WERI-Rb-1 (cell line): ENCODE measurements at regions not wholly inside any gene's neighbourhood (a gene's known extent, or its start where the extent isn't known, plus 50 kb on each side); places are given as distances from the start of the nearest gene placed in this dataset.
A peak's percentile ranks its signal among the peaks of the same experiment; 100 is the strongest.

Experiments
- DNase-seq: peaks from one replicate; pipeline ENCODE4 v3.0.0-alpha.2; 2020
- H3K27ac ChIP-seq: fragments of 250-450 bp; sonication (Bioruptor Pico); 2 replicates; pipeline ENCODE4 v1.5.1; 2020; ENCODE audit warnings: mild to moderate bottlenecking, moderate library complexity
- H3K27me3 ChIP-seq: fragments of 250-450 bp; sonication (Bioruptor Pico); 2 replicates; pipeline ENCODE4 v1.5.1; 2021; ENCODE audit warnings: mild to moderate bottlenecking, low read depth, moderate library complexity; ENCODE audit not compliant: insufficient read depth, severe bottlenecking
- H3K36me3 ChIP-seq: fragments of 250-450 bp; sonication (Bioruptor Pico); 2 replicates; pipeline ENCODE4 v1.5.1; 2020; ENCODE audit warnings: mild to moderate bottlenecking, moderate library complexity
- H3K4me3 ChIP-seq: 2 replicates; pipeline ENCODE4 v1.5.1; 2011; ENCODE audit warnings: low read depth, mild to moderate bottlenecking, control low read depth, low read length
- H3K9me3 ChIP-seq: fragments of 250-450 bp; sonication (Bioruptor Pico); 2 replicates; pipeline ENCODE4 v1.5.1; 2021; ENCODE audit warnings: mild to moderate bottlenecking, moderate library complexity; ENCODE audit not compliant: severe bottlenecking
- TF ChIP-seq, protein P1 (sequence below): IDR thresholded peaks from 2 replicates; pipeline ENCODE4 v1.5.1; 2011; ENCODE audit warnings: low read depth, mild to moderate bottlenecking, control low read depth, inconsistent platforms, low read length

- Histone ChIP-seq H3K36me3 (no peaks in the 10 kb centered on the region), H3K9me3 (peaks cover 2% of the 10 kb centered on the region), H3K27ac (no peak overlapping the region), H3K4me3 (no peak overlapping the region), H3K27me3 (no peaks in the 10 kb centered on the region)
- TF ChIP-seq, protein P1, sequence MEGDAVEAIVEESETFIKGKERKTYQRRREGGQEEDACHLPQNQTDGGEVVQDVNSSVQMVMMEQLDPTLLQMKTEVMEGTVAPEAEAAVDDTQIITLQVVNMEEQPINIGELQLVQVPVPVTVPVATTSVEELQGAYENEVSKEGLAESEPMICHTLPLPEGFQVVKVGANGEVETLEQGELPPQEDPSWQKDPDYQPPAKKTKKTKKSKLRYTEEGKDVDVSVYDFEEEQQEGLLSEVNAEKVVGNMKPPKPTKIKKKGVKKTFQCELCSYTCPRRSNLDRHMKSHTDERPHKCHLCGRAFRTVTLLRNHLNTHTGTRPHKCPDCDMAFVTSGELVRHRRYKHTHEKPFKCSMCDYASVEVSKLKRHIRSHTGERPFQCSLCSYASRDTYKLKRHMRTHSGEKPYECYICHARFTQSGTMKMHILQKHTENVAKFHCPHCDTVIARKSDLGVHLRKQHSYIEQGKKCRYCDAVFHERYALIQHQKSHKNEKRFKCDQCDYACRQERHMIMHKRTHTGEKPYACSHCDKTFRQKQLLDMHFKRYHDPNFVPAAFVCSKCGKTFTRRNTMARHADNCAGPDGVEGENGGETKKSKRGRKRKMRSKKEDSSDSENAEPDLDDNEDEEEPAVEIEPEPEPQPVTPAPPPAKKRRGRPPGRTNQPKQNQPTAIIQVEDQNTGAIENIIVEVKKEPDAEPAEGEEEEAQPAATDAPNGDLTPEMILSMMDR = no peak
- no peak for DNase-seq
Observed at GRCh38 chr4:84420608-84421007, 78.5 kb downstream of the NKX6-1 start.

GRCh38 chr4:84419201-84419600 is 79.9 kb downstream of the NKX6-1 start:
- Histone ChIP-seq H3K4me3 (no peak overlapping the region), H3K36me3 (no peaks in the 10 kb centered on the region), H3K27me3 (no peaks in the 10 kb centered on the region), H3K27ac (no peak overlapping the region), H3K9me3 (peaks cover under 1% of the 10 kb centered on the region)
- TF ChIP-seq, protein P1 = no peak
- DNase-seq = no peak

DNA sequence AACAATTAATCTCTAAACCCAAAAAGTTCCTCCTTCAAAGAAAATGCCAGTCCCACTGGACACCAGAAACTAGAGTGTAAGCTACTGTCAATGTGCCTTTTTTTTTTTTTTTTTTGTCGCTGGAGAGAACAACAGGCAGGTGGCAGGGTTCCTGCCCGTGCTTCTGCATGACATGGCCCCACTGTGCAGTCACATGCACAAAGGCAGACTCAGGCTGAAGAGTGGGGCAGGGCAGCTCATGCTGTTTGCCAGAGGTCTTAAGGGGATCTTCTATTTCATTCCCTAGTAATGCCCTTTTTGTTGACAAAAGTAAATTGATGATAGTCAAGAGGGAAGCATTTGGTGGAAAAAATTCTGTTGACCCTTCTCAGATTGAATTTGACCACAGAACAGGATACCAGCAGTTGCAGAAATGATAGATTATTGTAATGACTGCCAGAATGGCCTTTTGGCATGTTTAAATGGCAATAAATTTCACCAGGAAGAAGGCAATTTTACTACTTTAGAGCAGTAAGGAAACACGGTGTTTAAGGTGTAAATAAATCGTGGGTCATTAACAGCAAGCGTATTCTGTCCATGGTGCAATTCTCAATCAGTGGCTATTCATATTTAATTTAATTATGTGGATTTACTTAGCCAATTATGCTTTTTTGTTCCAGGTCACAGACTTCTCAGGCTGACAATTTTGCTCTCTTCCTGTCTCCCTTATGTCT is 80.9 kb downstream of the NKX6-1 start:
- TF ChIP-seq, protein P1 = no peak
- no peaks in the 10 kb centered on the region for H3K9me3 ChIP-seq
- H3K27ac ChIP-seq = no peak overlapping the region
- no peaks in the 10 kb centered on the region for H3K36me3 ChIP-seq
- DNase-seq = peak; percentile 9
- no peaks in the 10 kb centered on the region for H3K27me3 ChIP-seq
- no peak overlapping the region for H3K4me3 ChIP-seq

DNA sequence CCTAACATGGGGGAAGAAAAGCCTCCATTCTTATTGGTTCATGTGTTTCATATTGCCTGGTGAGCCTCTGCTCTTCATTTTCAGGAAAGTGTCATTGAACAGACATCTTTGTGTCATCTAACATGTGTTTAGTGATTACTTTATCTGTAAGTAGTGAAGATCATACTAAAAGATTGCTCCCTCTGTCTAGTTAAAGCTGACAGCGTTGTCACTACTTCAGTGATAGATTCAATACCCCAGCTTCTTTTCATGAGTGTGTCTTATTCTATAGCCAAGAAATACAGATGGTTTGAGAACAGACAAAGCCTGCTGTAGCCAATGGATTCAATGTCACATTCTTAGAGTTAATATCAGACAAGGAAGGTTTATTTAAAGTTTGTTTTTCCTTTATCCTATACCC is 85.1 kb downstream of the NKX6-1 start:
- TF ChIP-seq, protein P1 = no peak
- H3K36me3 ChIP-seq = no peaks in the 10 kb centered on the region
- H3K27ac ChIP-seq = no peak overlapping the region
- peaks cover 4% of the 10 kb centered on the region for H3K27me3 ChIP-seq
- H3K4me3 ChIP-seq = no peak overlapping the region
- H3K9me3 ChIP-seq = no peaks in the 10 kb centered on the region
- DNase-seq = no peak

GRCh38 chr4:84413480-84413879 is 85.6 kb downstream of the NKX6-1 start:
- TF ChIP-seq, protein P1 = no peak
- no peak overlapping the region for H3K27ac ChIP-seq
- H3K27me3 ChIP-seq = peaks cover 4% of the 10 kb centered on the region
- H3K36me3 ChIP-seq = no peaks in the 10 kb centered on the region
- no peak for DNase-seq
- no peak overlapping the region for H3K4me3 ChIP-seq
- H3K9me3 ChIP-seq = no peaks in the 10 kb centered on the region

GRCh38 chr4:84412062-84412461 is 87.0 kb downstream of the NKX6-1 start:
- Histone ChIP-seq H3K27ac (no peak overlapping the region), H3K9me3 (no peaks in the 10 kb centered on the region), H3K36me3 (no peaks in the 10 kb centered on the region), H3K27me3 (peaks cover 4% of the 10 kb centered on the region), H3K4me3 (no peak overlapping the region)
- DNase-seq = no peak
- TF ChIP-seq, protein P1 = no peak
